Thoracic aorta (tissue), 2 donors: ENCODE measurements at regions not wholly inside any gene's neighbourhood (a gene's known extent, or its start where the extent isn't known, plus 50 kb on each side); places are given as distances from the start of the nearest gene placed in this dataset.

Experiments
- ATAC-seq: fragments of 150-250 bp; one replicate; pipeline ENCODE4 v1.8.0; 2017; ENCODE audit warnings: low read depth; ENCODE audit not compliant: insufficient number of reproducible peaks, low FRiP score
- DNase-seq: peaks from one replicate; pipeline ENCODE4 v3.0.0-alpha.2; 2020; ENCODE audit warnings: low spot score
- H3K27ac ChIP-seq, 2 donors: fragments of 200-600 bp; sonication (generic); 1 replicate in 1 of 2; 2 replicates in 1 of 2; pipeline ENCODE4 v1.5.1; 2016; ENCODE audit warnings: mild to moderate bottlenecking in 2 of 2, moderate library complexity in 2 of 2
- H3K27me3 ChIP-seq: fragments of 200-600 bp; sonication (generic); replicated peaks from 2 replicates; pipeline ENCODE4 v1.6.0; 2016; ENCODE audit warnings: mild to moderate bottlenecking; ENCODE audit not compliant: insufficient read depth
- H3K36me3 ChIP-seq: fragments of 200-600 bp; sonication (generic); one replicate; pipeline ENCODE4 v1.5.1; 2016
- H3K4me1 ChIP-seq, 2 donors: fragments of 200-600 bp; sonication (generic); 1 replicate in 1 of 2; 2 replicates in 1 of 2; pipeline versions ENCODE4 v1.5.1 to v1.6.0; 2016; ENCODE audit warnings: low read depth in 2 of 2, mild to moderate bottlenecking in 1 of 2; ENCODE audit not compliant: control insufficient read depth in 1 of 2
- H3K4me3 ChIP-seq: fragments of 200-600 bp; sonication (generic); 2 replicates; pipeline ENCODE4 v1.5.1; 2016; ENCODE audit warnings: mild to moderate bottlenecking
- H3K9me3 ChIP-seq: fragments of 200-600 bp; sonication (generic); 2 replicates; pipeline ENCODE4 v1.5.1; 2016
- TF ChIP-seq, protein P1 (sequence below): fragments of 200-600 bp; sonication (generic); IDR thresholded peaks from one replicate; pipeline ENCODE4 v1.5.1; 2019; ENCODE audit warnings: antibody characterized with exemption

DNA sequence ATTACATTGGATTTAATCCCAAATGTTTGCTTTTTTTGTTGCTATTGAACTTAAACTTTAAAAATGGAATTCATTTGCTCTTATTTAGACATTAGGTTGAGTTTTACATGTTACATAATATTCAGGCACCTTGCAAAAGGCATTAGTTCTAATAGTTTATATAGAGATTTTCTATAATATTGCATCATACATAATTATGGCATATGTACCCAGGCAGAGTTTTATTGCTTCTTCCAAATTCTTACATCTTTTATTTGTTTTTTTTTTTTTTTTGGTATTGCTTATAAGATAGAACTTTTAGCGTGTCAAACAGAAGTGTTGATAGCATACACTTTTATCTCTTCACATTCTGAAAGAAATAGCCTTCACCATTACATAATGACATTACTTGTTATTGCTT, 487.7 kb downstream of the GABRG1 start:
- H3K27ac ChIP-seq = no peak overlapping the region
- TF ChIP-seq, protein P1, sequence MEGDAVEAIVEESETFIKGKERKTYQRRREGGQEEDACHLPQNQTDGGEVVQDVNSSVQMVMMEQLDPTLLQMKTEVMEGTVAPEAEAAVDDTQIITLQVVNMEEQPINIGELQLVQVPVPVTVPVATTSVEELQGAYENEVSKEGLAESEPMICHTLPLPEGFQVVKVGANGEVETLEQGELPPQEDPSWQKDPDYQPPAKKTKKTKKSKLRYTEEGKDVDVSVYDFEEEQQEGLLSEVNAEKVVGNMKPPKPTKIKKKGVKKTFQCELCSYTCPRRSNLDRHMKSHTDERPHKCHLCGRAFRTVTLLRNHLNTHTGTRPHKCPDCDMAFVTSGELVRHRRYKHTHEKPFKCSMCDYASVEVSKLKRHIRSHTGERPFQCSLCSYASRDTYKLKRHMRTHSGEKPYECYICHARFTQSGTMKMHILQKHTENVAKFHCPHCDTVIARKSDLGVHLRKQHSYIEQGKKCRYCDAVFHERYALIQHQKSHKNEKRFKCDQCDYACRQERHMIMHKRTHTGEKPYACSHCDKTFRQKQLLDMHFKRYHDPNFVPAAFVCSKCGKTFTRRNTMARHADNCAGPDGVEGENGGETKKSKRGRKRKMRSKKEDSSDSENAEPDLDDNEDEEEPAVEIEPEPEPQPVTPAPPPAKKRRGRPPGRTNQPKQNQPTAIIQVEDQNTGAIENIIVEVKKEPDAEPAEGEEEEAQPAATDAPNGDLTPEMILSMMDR = no peak
- no peaks in the 10 kb centered on the region for H3K9me3 ChIP-seq
- H3K4me3 ChIP-seq = no peak overlapping the region
- no peaks in the 10 kb centered on the region for H3K27me3 ChIP-seq
- DNase-seq (no peak), ATAC-seq (no peak)
- no peaks in the 10 kb centered on the region for H3K36me3 ChIP-seq
- H3K4me1 ChIP-seq = no peaks in the 10 kb centered on the region

- Histone ChIP-seq H3K27me3 (no peaks in the 10 kb centered on the region), H3K9me3 (no peaks in the 10 kb centered on the region), H3K36me3 (no peaks in the 10 kb centered on the region), H3K27ac (no peak overlapping the region), H3K4me3 (no peak overlapping the region), H3K4me1 (no peaks in the 10 kb centered on the region)
- ATAC-seq (no peak), DNase-seq (no peak)
- TF ChIP-seq, protein P1 = no peak
These were observed 494.1 kb downstream of the GABRG1 start for GRCh38 chr4:45629717-45630116.

DNA sequence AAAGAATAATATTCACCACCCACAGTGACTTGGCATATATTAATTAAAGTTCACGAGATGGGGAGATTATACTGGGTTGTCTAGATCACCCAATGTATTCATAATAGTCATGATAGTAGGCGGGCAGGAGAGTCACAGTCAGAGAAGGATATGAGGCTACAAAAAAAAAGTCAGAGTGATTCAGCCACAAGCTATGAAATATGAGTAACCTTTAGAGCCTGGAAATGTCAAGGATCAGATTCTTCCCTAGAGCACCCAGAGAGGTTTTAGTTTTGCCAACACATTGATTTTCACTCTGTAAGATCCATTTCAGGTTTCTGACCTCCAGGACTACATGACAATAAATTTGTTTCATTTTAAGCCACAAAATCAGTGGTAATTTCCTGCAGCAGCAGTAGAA, 501.9 kb downstream of the GABRG1 start:
- TF ChIP-seq, protein P1 = no peak
- Histone ChIP-seq H3K27me3 (no peaks in the 10 kb centered on the region), H3K36me3 (no peaks in the 10 kb centered on the region), H3K4me1 (no peaks in the 10 kb centered on the region), H3K27ac (no peak overlapping the region), H3K4me3 (no peak overlapping the region), H3K9me3 (no peaks in the 10 kb centered on the region)
- ATAC-seq (no peak), DNase-seq (no peak)

- H3K36me3 ChIP-seq = no peaks in the 10 kb centered on the region
- TF ChIP-seq, protein P1 = no peak
- no peak overlapping the region for H3K4me3 ChIP-seq
- ATAC-seq (no peak), DNase-seq (no peak)
- no peaks in the 10 kb centered on the region for H3K27me3 ChIP-seq
- no peaks in the 10 kb centered on the region for H3K4me1 ChIP-seq
- no peak overlapping the region for H3K27ac ChIP-seq
- H3K9me3 ChIP-seq = no peaks in the 10 kb centered on the region
These were observed 503.0 kb downstream of the GABRG1 start for GRCh38 chr4:45620808-45621207.

DNA sequence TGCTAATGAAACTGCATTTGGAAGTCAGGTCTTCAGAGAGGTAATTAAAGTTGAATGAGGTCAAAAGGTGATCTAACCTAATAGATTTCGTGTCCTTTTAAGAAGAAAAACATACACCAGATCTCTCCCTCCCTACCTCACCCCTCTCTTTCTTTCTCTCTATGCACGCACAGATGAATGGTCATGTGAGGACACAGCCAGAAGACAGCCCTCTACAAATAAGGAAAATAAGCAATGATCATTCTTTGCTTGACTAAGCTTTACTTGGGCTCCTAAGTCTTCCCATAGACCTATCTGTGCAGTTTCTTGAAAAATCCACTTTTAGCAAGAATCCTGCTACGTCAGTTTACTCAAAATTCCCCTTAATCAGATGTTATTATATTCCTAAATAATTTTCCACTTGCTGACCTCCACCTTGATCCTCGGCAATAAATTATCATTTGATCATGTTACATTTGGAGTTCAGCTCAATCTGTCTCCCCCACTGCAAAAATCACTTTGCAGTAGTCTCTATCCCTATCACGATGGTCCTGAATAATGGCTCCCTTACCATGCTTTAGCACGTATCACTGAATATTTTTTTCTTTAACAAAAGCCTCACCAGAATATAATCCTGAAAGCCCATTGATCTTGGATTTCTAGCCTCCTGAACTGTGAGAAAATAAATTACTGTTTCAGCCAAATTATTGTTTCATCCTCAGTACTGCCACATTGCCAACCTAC, 527.3 kb downstream of the GABRG1 start:
- Histone ChIP-seq H3K9me3 (no peaks in the 10 kb centered on the region), H3K36me3 (no peaks in the 10 kb centered on the region), H3K27me3 (no peaks in the 10 kb centered on the region), H3K4me1 (no peaks in the 10 kb centered on the region), H3K4me3 (no peak overlapping the region), H3K27ac (no peak overlapping the region)
- TF ChIP-seq, protein P1 = no peak
- DNase-seq (no peak), ATAC-seq (no peak)
